WTC11 (cell line): ENCODE measurements at regions not wholly inside any gene's neighbourhood (a gene's known extent, or its start where the extent isn't known, plus 50 kb on each side); places are given as distances from the start of the nearest gene placed in this dataset.
"Not testable (repeated sequence)": the region's sequence is repeated elsewhere in the genome, so short reads cannot be mapped to it uniquely, and the experiment has no call there.

Experiments
- ATAC-seq: fragments of 200-7000 bp; cut with Tn5 transposase; 2 replicates; pipeline ENCODE4 v1.10.0; 2021; ENCODE audit warnings: mild to moderate bottlenecking, moderate library complexity
- CTCF ChIA-PET: fragments of 300-600 bp; sonication (Branson Sonifier 250); formaldehyde crosslinking; loops from one replicate; lab custom pipeline; 2021; ENCODE audit warnings: antibody characterized with exemption; lab: Charles Lee
- POLR2A ChIA-PET: fragments of 350-600 bp; sonication (Branson Sonifier 250); formaldehyde crosslinking; loops from one replicate; lab custom pipeline; 2021; ENCODE audit warnings: antibody characterized with exemption; lab: Charles Lee
- DNase-seq: peaks from one replicate; pipeline ENCODE4 v3.0.0; 2021; ENCODE audit warnings: low spot score
- H3K27ac Mint-ChIP-seq: 2 replicates; pipeline ENCODE4 v1.8.0; 2021; ENCODE audit warnings: mixed read lengths
- H3K27me3 Mint-ChIP-seq: 2 replicates; pipeline ENCODE4 v1.8.0; 2021; ENCODE audit warnings: low read depth, mild to moderate bottlenecking, moderate library complexity, mixed read lengths
- H3K36me3 Mint-ChIP-seq: 2 replicates; pipeline ENCODE4 v1.8.0; 2021; ENCODE audit warnings: mixed read lengths
- H3K4me1 Mint-ChIP-seq: 2 replicates; pipeline ENCODE4 v1.8.0; 2022; ENCODE audit warnings: mixed read lengths
- H3K4me3 Mint-ChIP-seq: 2 replicates; pipeline ENCODE4 v1.8.0; 2021; ENCODE audit warnings: mild to moderate bottlenecking, moderate library complexity, mixed read lengths
- H3K9me3 Mint-ChIP-seq: 2 replicates; pipeline ENCODE4 v1.8.0; 2021; ENCODE audit warnings: mixed read lengths
- AR ChIP-seq: fragments of 250-450 bp; sonication (Bioruptor Pico); IDR thresholded peaks from 2 replicates; pipeline ENCODE4 v1.9.0; 2021; ENCODE audit warnings: mild to moderate bottlenecking
- ARID4B ChIP-seq: sonication (generic); formaldehyde crosslinking; IDR thresholded peaks from 2 replicates; pipeline ENCODE4 v1.8.0; 2023; ENCODE audit warnings: missing genetic modification reagents, mild to moderate bottlenecking, borderline replicate concordance
- E2F1 ChIP-seq: sonication (generic); formaldehyde crosslinking; IDR thresholded peaks from 2 replicates; pipeline ENCODE4 v1.8.0; 2022; ENCODE audit warnings: mild to moderate bottlenecking, missing genetic modification reagents
- FOXK1 ChIP-seq: sonication (generic); formaldehyde crosslinking; IDR thresholded peaks from 2 replicates; pipeline ENCODE4 v1.8.0; 2022; ENCODE audit warnings: mild to moderate bottlenecking, moderate library complexity, missing genetic modification reagents
- NFYB ChIP-seq: sonication (generic); formaldehyde crosslinking; conservative IDR thresholded peaks from 2 replicates; pipeline ENCODE4 v1.8.0; 2022; ENCODE audit warnings: low read depth, missing genetic modification reagents
- NR3C1 ChIP-seq: sonication (generic); formaldehyde crosslinking; conservative IDR thresholded peaks from 2 replicates; pipeline ENCODE4 v1.8.1; 2023; ENCODE audit warnings: low read depth, mild to moderate bottlenecking, missing genetic modification reagents
- PRDM15 ChIP-seq: sonication (generic); formaldehyde crosslinking; IDR thresholded peaks from 2 replicates; pipeline ENCODE4 v1.8.0; 2022; ENCODE audit warnings: missing genetic modification reagents
- SMAD3 ChIP-seq: sonication (generic); formaldehyde crosslinking; IDR thresholded peaks from 2 replicates; pipeline ENCODE4 v1.8.0; 2022; ENCODE audit warnings: missing genetic modification reagents, mild to moderate bottlenecking, borderline replicate concordance
- TCF7 ChIP-seq: sonication (generic); formaldehyde crosslinking; IDR thresholded peaks from 2 replicates; pipeline ENCODE4 v1.8.0; 2022; ENCODE audit warnings: mild to moderate bottlenecking, low read depth, missing genetic modification reagents, moderate library complexity
- TEAD4 ChIP-seq: sonication (generic); formaldehyde crosslinking; IDR thresholded peaks from 2 replicates; pipeline ENCODE4 v1.8.0; 2022; ENCODE audit warnings: mild to moderate bottlenecking, missing genetic modification reagents
- ZNF138 ChIP-seq: sonication (generic); formaldehyde crosslinking; conservative IDR thresholded peaks from 2 replicates; pipeline ENCODE4 v1.8.1; 2022; ENCODE audit warnings: mild to moderate bottlenecking, moderate library complexity, missing genetic modification reagents
- ZNF281 ChIP-seq: sonication (generic); formaldehyde crosslinking; IDR thresholded peaks from 2 replicates; pipeline ENCODE4 v1.8.0; 2023; ENCODE audit warnings: mild to moderate bottlenecking, missing genetic modification reagents
- ZNF396 ChIP-seq: fragments of 250-450 bp; sonication (Bioruptor Pico); IDR thresholded peaks from 2 replicates; pipeline ENCODE4 v1.8.0; 2021; ENCODE audit warnings: mild to moderate bottlenecking, moderate library complexity, borderline replicate concordance
- ZSCAN18 ChIP-seq: fragments of 250-450 bp; sonication (Bioruptor Pico); IDR thresholded peaks from 2 replicates; pipeline ENCODE4 v2.1.2; 2022; ENCODE audit warnings: mild to moderate bottlenecking, moderate library complexity

GRCh38 chr6:134619077-134619476, 301.2 kb upstream of the SGK1 start (continued):
- TF ChIP-seq AR (CRISPR knock-in tag) (no peak), ZSCAN18 (no peak)

- Mint-ChIP-seq H3K27me3 (no peaks in the 10 kb centered on the region), H3K4me1 (peaks cover 10% of the 10 kb centered on the region), H3K9me3 (0 out of 2 replicates have a peak, but pooled peaks cover 3% of the 10 kb centered on the region), H3K36me3 (no peaks in the 10 kb centered on the region), H3K4me3 (no peak overlapping the region), H3K27ac (no peak overlapping the region)
- CTCF ChIA-PET: interaction anchor here (0.7 kb wide), 1 partner anchor 343 kb away, joined by 3 read pairs; no protein-coding TSS in a partner anchor
- TF ChIP-seq NFYB (CRISPR knock-in tag): no peak
- no peak for TF ChIP-seq TCF7 (CRISPR knock-in tag)
- TF ChIP-seq ZNF138 (CRISPR knock-in tag): no peak
- no peak for TF ChIP-seq E2F1 (CRISPR knock-in tag)
- TF ChIP-seq SMAD3: no peak
- no peak for TF ChIP-seq ZNF281 (CRISPR knock-in tag)
- no peak for TF ChIP-seq NR3C1 (CRISPR knock-in tag)
- TF ChIP-seq ARID4B (CRISPR knock-in tag): no peak
- no peak for TF ChIP-seq PRDM15
- no peak for TF ChIP-seq TEAD4 (CRISPR knock-in tag)
- no peak for TF ChIP-seq ZNF396 (CRISPR knock-in tag)
- TF ChIP-seq FOXK1 (CRISPR knock-in tag): no peak
- no peak for DNase-seq
- POLR2A ChIA-PET: no interaction called here
- ATAC-seq: no peak
These were observed 296.9 kb upstream of the SGK1 start for GRCh38 chr6:134614606-134615485.

- H3K27ac Mint-ChIP-seq, ATAC-seq, CTCF ChIA-PET, DNase-seq, H3K36me3 Mint-ChIP-seq, H3K4me1 Mint-ChIP-seq, H3K9me3 Mint-ChIP-seq, H3K27me3 Mint-ChIP-seq, H3K4me3 Mint-ChIP-seq, POLR2A ChIA-PET: not testable (repeated sequence)
These were observed 294.2 kb upstream of the SGK1 start for GRCh38 chr6:134612128-134612527.
